GM23248 (cell line): ENCODE measurements at regions not wholly inside any gene's neighbourhood (a gene's known extent, or its start where the extent isn't known, plus 50 kb on each side); places are given as distances from the start of the nearest gene placed in this dataset.

Source experiments
- DNase-seq: peaks from one replicate; pipeline ENCODE4 v3.0.0-alpha.2; 2015
- H2AFZ ChIP-seq: fragments of 200-600 bp; sonication (generic); 2 replicates; pipeline ENCODE4 v1.6.1; 2016; ENCODE audit warnings: antibody characterized with exemption
- H3F3A ChIP-seq: fragments of 200-600 bp; sonication (generic); 2 replicates; pipeline ENCODE4 v1.6.1; 2016; ENCODE audit warnings: mild to moderate bottlenecking, antibody characterized with exemption, mixed run types; ENCODE audit not compliant: insufficient read depth
- H3K27ac ChIP-seq: fragments of 200-600 bp; sonication (generic); 2 replicates; pipeline ENCODE4 v1.5.1; 2016; ENCODE audit warnings: mild to moderate bottlenecking
- H3K27me3 ChIP-seq: fragments of 200-600 bp; sonication (generic); replicated peaks from 2 replicates; pipeline ENCODE4 v1.6.1; 2016; ENCODE audit warnings: mild to moderate bottlenecking; ENCODE audit not compliant: insufficient read depth
- H3K36me3 ChIP-seq: fragments of 200-600 bp; sonication (generic); 2 replicates; pipeline ENCODE4 v1.6.1; 2016; ENCODE audit warnings: low read depth, mild to moderate bottlenecking
- H3K4me1 ChIP-seq: fragments of 200-600 bp; sonication (generic); 2 replicates; pipeline ENCODE4 v1.6.1; 2016; ENCODE audit warnings: mild to moderate bottlenecking; ENCODE audit not compliant: insufficient read depth
- H3K4me2 ChIP-seq: fragments of 200-600 bp; sonication (generic); one replicate; pipeline ENCODE4 v1.6.1; 2016; ENCODE audit warnings: mild to moderate bottlenecking; ENCODE audit not compliant: unreplicated experiment
- H3K4me3 ChIP-seq: fragments of 200-600 bp; sonication (generic); 2 replicates; pipeline ENCODE4 v1.5.1; 2016; ENCODE audit warnings: mild to moderate bottlenecking
- H3K79me2 ChIP-seq: fragments of 200-600 bp; sonication (generic); 2 replicates; pipeline ENCODE4 v1.6.1; 2016; ENCODE audit warnings: mild to moderate bottlenecking; ENCODE audit not compliant: insufficient read depth
- H3K9ac ChIP-seq: fragments of 200-600 bp; sonication (generic); 2 replicates; pipeline ENCODE4 v1.6.1; 2016; ENCODE audit warnings: mild to moderate bottlenecking
- H3K9me2 ChIP-seq: fragments of 200-600 bp; sonication (generic); 2 replicates; pipeline ENCODE4 v1.6.1; 2016; ENCODE audit warnings: mixed run types, mild to moderate bottlenecking, moderate library complexity; ENCODE audit not compliant: insufficient read depth
- H3K9me3 ChIP-seq: fragments of 200-600 bp; sonication (generic); one replicate; pipeline ENCODE4 v1.6.1; 2017; ENCODE audit warnings: low read depth
- H4K20me1 ChIP-seq: fragments of 200-600 bp; sonication (generic); 2 replicates; pipeline ENCODE4 v1.6.0; 2016; ENCODE audit not compliant: insufficient read depth
- EZH2 ChIP-seq: fragments of 200-600 bp; sonication (generic); IDR thresholded peaks from 2 replicates; pipeline ENCODE4 v1.6.1; 2018; ENCODE audit warnings: antibody characterized with exemption, mild to moderate bottlenecking; ENCODE audit not compliant: insufficient read depth, poor library complexity, severe bottlenecking
- EZH2phosphoT487 ChIP-seq: fragments of 200-600 bp; sonication (generic); IDR thresholded peaks from 2 replicates; pipeline ENCODE4 v1.6.1; 2018; ENCODE audit warnings: antibody characterized with exemption, moderate library complexity, mild to moderate bottlenecking, low read depth; ENCODE audit not compliant: insufficient read depth
- WGBS, 2 experiments: methylation state at CpG; one replicate each; pipeline ENCODE4 v1.1.6; 2015 to 2017; ENCODE audit warnings: low lambda C conversion rate in 2 of 2, low coverage in 1 of 2; ENCODE audit errors: missing lambda C conversion rate in 2 of 2; 5-methylcytosine and 5-hydroxymethylcytosine counted together
- in situ Hi-C: fragments of 300-500 bp; cut with MboI; formaldehyde crosslinking; loops from 2 replicates; pipeline ENCODE4 v1.15.0; 2020

GRCh38 chr3:174336784-174337183, 522.4 kb upstream of the NAALADL2 start:
- Histone ChIP-seq H4K20me1 (no peaks in the 10 kb centered on the region), H3K9ac (no peak overlapping the region), H3K4me2 (no peak overlapping the region), H3K79me2 (no peaks in the 10 kb centered on the region), H3K9me2 (no peaks in the 10 kb centered on the region), H3K27me3 (no peaks in the 10 kb centered on the region), H3F3A (no peaks in the 10 kb centered on the region; the same call in 1 of the 2 replicates), H3K36me3 (no peaks in the 10 kb centered on the region), H3K9me3 (no peaks in the 10 kb centered on the region), H2AFZ (0 out of 2 replicates have a peak overlapping the region, but pooled peaks have one; percentile 20), H3K4me3 (no peak overlapping the region), H3K27ac (no peak overlapping the region), H3K4me1 (no peaks in the 10 kb centered on the region)
- in situ Hi-C loops: no loop called here
- 89 to 93% methylated on average over 4 of the region's 4 CpGs for WGBS, 2 experiments
- no peak for TF ChIP-seq EZH2
- no peak for TF ChIP-seq EZH2phosphoT487
- DNase-seq: no peak

DNA sequence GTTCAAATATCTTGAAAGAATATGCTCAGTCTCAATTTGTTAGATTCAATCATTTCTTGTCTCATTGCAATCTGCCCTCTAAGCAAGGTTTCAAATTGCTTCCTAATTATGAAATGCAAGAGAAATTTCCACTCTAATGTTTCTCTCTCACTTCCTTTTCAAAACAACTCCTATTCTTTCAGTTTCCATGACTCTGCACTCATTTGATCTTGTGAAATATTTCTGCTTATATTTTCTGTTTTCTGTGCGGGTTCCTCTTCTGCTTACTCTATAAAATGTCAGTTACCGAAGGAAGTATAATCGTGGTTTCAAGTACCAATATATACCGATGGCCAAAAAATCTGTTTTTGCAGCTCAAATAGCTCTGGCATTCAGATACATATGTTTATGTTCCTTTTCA, 521.9 kb upstream of the NAALADL2 start:
- no peak overlapping the region for H3K9ac ChIP-seq
- no peaks in the 10 kb centered on the region for H4K20me1 ChIP-seq
- no peak overlapping the region for H3K4me3 ChIP-seq
- no peaks in the 10 kb centered on the region for H3K36me3 ChIP-seq
- in situ Hi-C loops: no loop called here
- TF ChIP-seq EZH2 (no peak), EZH2phosphoT487 (no peak)
- H2AFZ ChIP-seq: peak overlapping the region; percentile 20; the same call in 1 of the 2 replicates
- no peak for DNase-seq
- no peaks in the 10 kb centered on the region for H3K27me3 ChIP-seq
- H3K9me2 ChIP-seq: no peaks in the 10 kb centered on the region
- no peak overlapping the region for H3K27ac ChIP-seq
- no peak overlapping the region for H3K4me2 ChIP-seq
- no peaks in the 10 kb centered on the region for H3K79me2 ChIP-seq
- peaks cover 2% of the 10 kb centered on the region for H3K4me1 ChIP-seq
- no peaks in the 10 kb centered on the region for H3K9me3 ChIP-seq
- peaks cover 3% of the 10 kb centered on the region; the same call in 1 of the 2 replicates for H3F3A ChIP-seq
- WGBS, 2 experiments: 95 to 98% methylated on average over 4 of the region's 4 CpGs

- Histone ChIP-seq H3K36me3 (no peaks in the 10 kb centered on the region), H3K79me2 (no peaks in the 10 kb centered on the region), H3K4me3 (no peak overlapping the region), H2AFZ (no peak overlapping the region), H3K27me3 (no peaks in the 10 kb centered on the region), H3K9me3 (no peaks in the 10 kb centered on the region), H3F3A (peaks cover 16% of the 10 kb centered on the region), H4K20me1 (no peaks in the 10 kb centered on the region), H3K4me2 (no peak overlapping the region), H3K9me2 (no peaks in the 10 kb centered on the region), H3K9ac (no peak overlapping the region), H3K27ac (no peak overlapping the region), H3K4me1 (peaks cover 18% of the 10 kb centered on the region)
- DNase-seq: no peak
- in situ Hi-C loops: no loop called here
- TF ChIP-seq EZH2: no peak
- no peak for TF ChIP-seq EZH2phosphoT487
- WGBS, 2 experiments: 96 to 99% methylated on average over 3 of the region's 3 CpGs
Observed at GRCh38 chr3:174340624-174341587, 518.2 kb upstream of the NAALADL2 start.

DNA sequence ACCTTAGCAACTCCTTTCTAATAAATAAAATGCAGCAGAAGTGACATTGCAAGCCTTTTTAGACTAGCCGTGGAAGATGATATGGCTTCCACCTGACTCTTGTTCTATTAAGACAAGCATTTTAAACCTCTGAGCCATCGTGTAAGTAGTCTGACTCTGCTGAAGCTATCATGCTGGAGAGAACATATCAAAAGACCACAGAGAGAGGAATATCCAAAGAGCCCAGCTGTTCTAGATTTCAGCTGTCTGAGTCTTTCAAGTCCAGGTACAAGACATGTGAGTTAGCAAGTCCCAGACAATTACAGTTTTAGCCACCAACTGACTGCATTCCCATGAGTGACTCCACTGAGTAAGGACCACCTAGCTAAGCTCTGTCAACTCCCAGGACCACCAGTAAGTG, 517.0 kb upstream of the NAALADL2 start:
- Histone ChIP-seq H3F3A (peaks cover 16% of the 10 kb centered on the region), H3K27ac (no peak overlapping the region), H3K79me2 (no peaks in the 10 kb centered on the region), H2AFZ (peak overlapping the region; percentile 14; the same call in 1 of the 2 replicates), H3K27me3 (no peaks in the 10 kb centered on the region), H3K9ac (no peak overlapping the region), H3K9me2 (no peaks in the 10 kb centered on the region), H3K4me3 (no peak overlapping the region), H3K4me2 (no peak overlapping the region), H4K20me1 (no peaks in the 10 kb centered on the region), H3K4me1 (peaks cover 18% of the 10 kb centered on the region), H3K9me3 (no peaks in the 10 kb centered on the region), H3K36me3 (no peaks in the 10 kb centered on the region)
- no peak for DNase-seq
- WGBS, 2 experiments: 71 to 81% methylated on average over 2 of the region's 2 CpGs
- in situ Hi-C loops: no loop called here
- no peak for TF ChIP-seq EZH2
- TF ChIP-seq EZH2phosphoT487: no peak
